ENCODE measurements at regions not wholly inside any gene's neighbourhood (a gene's known extent, or its start where the extent isn't known, plus 50 kb on each side); places are given as distances from the start of the nearest gene placed in this dataset.

GRCh38 chr5:68148096-68148495, 67.5 kb upstream of the PIK3R1 start:
- DNase-seq (ENCODE audit: low read depth): no peak
- H3K4me3 ChIP-seq (ENCODE audit: low read depth, low read length): no peak overlapping the region
- TF ChIP-seq, protein P1, sequence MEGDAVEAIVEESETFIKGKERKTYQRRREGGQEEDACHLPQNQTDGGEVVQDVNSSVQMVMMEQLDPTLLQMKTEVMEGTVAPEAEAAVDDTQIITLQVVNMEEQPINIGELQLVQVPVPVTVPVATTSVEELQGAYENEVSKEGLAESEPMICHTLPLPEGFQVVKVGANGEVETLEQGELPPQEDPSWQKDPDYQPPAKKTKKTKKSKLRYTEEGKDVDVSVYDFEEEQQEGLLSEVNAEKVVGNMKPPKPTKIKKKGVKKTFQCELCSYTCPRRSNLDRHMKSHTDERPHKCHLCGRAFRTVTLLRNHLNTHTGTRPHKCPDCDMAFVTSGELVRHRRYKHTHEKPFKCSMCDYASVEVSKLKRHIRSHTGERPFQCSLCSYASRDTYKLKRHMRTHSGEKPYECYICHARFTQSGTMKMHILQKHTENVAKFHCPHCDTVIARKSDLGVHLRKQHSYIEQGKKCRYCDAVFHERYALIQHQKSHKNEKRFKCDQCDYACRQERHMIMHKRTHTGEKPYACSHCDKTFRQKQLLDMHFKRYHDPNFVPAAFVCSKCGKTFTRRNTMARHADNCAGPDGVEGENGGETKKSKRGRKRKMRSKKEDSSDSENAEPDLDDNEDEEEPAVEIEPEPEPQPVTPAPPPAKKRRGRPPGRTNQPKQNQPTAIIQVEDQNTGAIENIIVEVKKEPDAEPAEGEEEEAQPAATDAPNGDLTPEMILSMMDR (conservative IDR thresholded peaks at IDR 0.05; ENCODE audit: low read depth, low read length): no peak

DNA sequence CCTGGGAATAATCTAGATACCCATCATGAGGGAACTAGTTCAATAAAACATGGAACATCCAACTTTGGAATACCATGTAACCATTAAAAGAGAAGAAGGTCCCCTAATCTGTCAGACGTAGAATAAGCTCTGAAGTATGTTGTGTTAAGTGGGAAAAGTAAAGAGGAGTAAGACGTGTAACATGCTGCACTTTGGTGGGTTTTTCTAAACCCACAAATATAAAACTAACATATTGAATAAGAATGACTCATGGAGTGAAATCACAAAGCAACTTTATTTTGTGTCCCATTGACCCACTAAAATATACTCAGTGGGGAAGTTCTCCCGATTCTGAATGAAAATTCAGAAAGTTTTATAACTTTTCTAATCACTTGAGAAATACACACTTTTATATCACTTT, 67.9 kb upstream of the PIK3R1 start:
- no peak for DNase-seq (ENCODE audit: low read depth)
- TF ChIP-seq, protein P1 (conservative IDR thresholded peaks at IDR 0.05; ENCODE audit: low read depth, low read length): no peak
- H3K4me3 ChIP-seq (ENCODE audit: low read depth, low read length): no peak overlapping the region

DNA sequence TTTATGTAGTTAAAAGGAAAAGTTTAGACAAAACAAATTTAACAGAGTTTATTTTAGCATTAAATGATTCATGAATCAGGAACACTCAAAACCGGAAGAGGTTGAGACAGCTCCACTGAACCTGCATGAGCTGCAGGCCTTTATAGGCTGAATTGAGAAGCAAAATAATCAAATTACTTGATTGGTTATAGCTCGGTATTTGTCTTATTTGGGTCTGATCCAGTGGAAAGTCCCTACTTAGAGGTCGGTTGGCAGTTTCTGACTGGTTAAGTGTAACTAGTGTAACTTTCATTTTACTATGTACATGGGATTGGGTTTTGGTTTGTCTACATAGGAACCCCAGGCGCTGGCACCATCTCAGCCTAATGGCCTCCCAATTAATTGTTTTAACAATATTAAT, 74.1 kb upstream of the PIK3R1 start:
- TF ChIP-seq, protein P1 (conservative IDR thresholded peaks at IDR 0.05; ENCODE audit: low read depth, low read length): no peak
- peak; percentile 81 for DNase-seq (ENCODE audit: low read depth)
- no peak overlapping the region for H3K4me3 ChIP-seq (ENCODE audit: low read depth, low read length)

GRCh38 chr5:68140763-68141162, 74.8 kb upstream of the PIK3R1 start:
- TF ChIP-seq, protein P1 (conservative IDR thresholded peaks at IDR 0.05; ENCODE audit: low read depth, low read length): no peak
- no peak for DNase-seq (ENCODE audit: low read depth)
- H3K4me3 ChIP-seq (ENCODE audit: low read depth, low read length): no peak overlapping the region

DNA sequence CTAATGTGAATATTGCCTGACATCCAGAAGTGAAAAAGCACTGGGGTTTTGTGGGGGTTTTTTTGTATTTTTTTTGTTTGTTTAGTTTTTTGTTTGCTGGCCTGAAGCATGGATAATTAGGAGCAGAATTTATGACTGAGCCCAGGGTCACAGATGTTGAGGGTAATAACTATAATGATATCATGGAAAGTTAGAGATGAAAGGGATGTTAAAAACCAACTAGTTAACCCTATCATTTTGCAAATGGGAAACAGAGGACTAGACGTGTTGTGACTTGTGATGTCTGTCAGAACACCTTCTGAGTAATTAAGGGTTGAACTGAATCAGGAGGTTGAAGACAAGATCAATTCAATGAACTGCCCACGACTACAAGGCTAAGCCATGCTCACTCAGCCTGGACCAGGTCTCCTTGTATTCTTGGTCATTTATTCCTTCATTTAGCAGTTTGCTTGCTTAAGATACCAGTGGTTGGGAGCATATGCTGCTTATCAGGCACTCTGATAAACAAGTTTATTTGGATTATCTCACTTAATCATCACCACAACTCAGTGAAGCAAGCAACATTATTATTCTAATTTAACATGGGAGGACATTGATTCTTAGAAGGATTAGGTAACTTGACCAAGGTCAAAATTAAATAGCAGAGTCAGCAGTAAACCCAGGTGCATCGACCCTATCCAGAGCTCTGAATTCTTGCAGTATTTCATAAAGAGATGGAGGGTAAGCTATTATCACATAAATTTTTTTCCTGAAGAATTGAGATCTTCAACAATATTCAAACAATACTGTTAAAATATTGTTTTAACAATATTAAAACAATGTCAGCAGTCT, 75.7 kb upstream of the PIK3R1 start:
- H3K4me3 ChIP-seq (ENCODE audit: low read depth, low read length): no peak overlapping the region
- DNase-seq (ENCODE audit: low read depth): no peak
- TF ChIP-seq, protein P1 (conservative IDR thresholded peaks at IDR 0.05; ENCODE audit: low read depth, low read length): no peak

GRCh38 chr5:68137511-68138140, 77.9 kb upstream of the PIK3R1 start:
- TF ChIP-seq, protein P1 (conservative IDR thresholded peaks at IDR 0.05; ENCODE audit: low read depth, low read length): no peak
- no peak for DNase-seq (ENCODE audit: low read depth)
- no peak overlapping the region for H3K4me3 ChIP-seq (ENCODE audit: low read depth, low read length)
